HCT116 (cell line): ENCODE measurements at regions not wholly inside any gene's neighbourhood (a gene's known extent, or its start where the extent isn't known, plus 50 kb on each side); places are given as distances from the start of the nearest gene placed in this dataset.

ENCODE experiments used
- ATAC-seq: fragments of 200-7000 bp; cut with Tn5 transposase; 2 replicates; pipeline ENCODE4 v1.9.1; 2020; ENCODE audit warnings: mild to moderate bottlenecking, moderate library complexity
- BruUV-seq: library from RNA; stranded (reverse); fragments of 400-500 nt; replicated peaks from 2 replicates; lab custom pipeline; 2021; lab: Mats Ljungman, UMichigan
- CTCF ChIA-PET: fragments of 300-600 bp; sonication (Branson Sonifier 250); formaldehyde crosslinking; loops from one replicate; lab custom pipeline; 2021; ENCODE audit warnings: antibody characterized with exemption; lab: Charles Lee
- POLR2A ChIA-PET: fragments of 300-600, 350-600 bp; sonication (Branson Sonifier 250); formaldehyde crosslinking; loops from one replicate; lab custom pipeline; 2021; ENCODE audit warnings: antibody characterized with exemption; lab: Charles Lee
- RAD21 ChIA-PET, 2 experiments: fragments of 300-600 bp; sonication (Branson Sonifier 250); formaldehyde crosslinking; loops; one replicate each; lab custom pipeline; 2023; ENCODE audit warnings: low total read pairs in 2 of 2; ENCODE audit not compliant: uncharacterized antibody in 2 of 2, unreplicated experiment in 2 of 2, low non-redundant PET in 1 of 2; lab: Charles Lee
- DNase-seq: peaks from one replicate; pipeline ENCODE4 v3.0.0-alpha.2; 2010; ENCODE audit warnings: low read depth, low spot score
- H2AFZ ChIP-seq: fragments of 200-600 bp; shearing (Covaris generic), sonication (generic); 2 replicates; pipeline ENCODE4 v1.6.1; 2017; ENCODE audit warnings: low read depth, mixed run types, mixed read lengths, antibody characterized with exemption, low read length; ENCODE audit not compliant: poor library complexity, severe bottlenecking
- H3K27ac ChIP-seq: 2 replicates; pipeline ENCODE4 v1.5.1; 2012; ENCODE audit warnings: low read depth, low read length
- H3K27me3 ChIP-seq: fragments of 200-600 bp; sonication (generic); 2 replicates; pipeline ENCODE4 v1.6.1; 2016; ENCODE audit warnings: mixed run types, low read length, mixed read lengths; ENCODE audit not compliant: insufficient read depth
- H3K36me3 ChIP-seq, 2 experiments: fragments of 200-500 bp in 1 of 2; fragments of 200-600 bp in 1 of 2; sonication (Bioruptor generic) in 1 of 2; sonication (generic) in 1 of 2; 2 replicates each; pipeline versions ENCODE4 v1.5.1 to v1.6.1; 2014 to 2016; ENCODE audit warnings: low read length in 2 of 2, inconsistent platforms in 1 of 2, mixed read lengths in 1 of 2, mixed run types in 1 of 2; ENCODE audit not compliant: insufficient read depth in 2 of 2, control insufficient read depth in 1 of 2
- H3K4me1 ChIP-seq, 2 experiments: fragments of 200-600 bp in 1 of 2; sonication (generic) in 1 of 2; 2 replicates each; pipeline versions ENCODE4 v1.5.1 to v1.6.1; 2012 to 2017; ENCODE audit warnings: low read length in 2 of 2, inconsistent platforms in 1 of 2, mild to moderate bottlenecking in 1 of 2, mixed read lengths in 1 of 2, mixed run types in 1 of 2, moderate library complexity in 1 of 2; ENCODE audit not compliant: insufficient read depth in 2 of 2, control insufficient read depth in 1 of 2
- H3K4me2 ChIP-seq: fragments of 200-600 bp; sonication (generic); 2 replicates; pipeline ENCODE4 v1.6.1; 2017; ENCODE audit warnings: mixed run types, low read length, mixed read lengths
- H3K4me3 ChIP-seq, 2 experiments: fragments of 200-600 bp in 1 of 2; sonication (generic) in 1 of 2; replicated peaks in 1 of 2; 2 replicates each; pipeline ENCODE4 v1.5.1; 2011 to 2016; ENCODE audit warnings: low read length in 2 of 2, control low read depth in 1 of 2, low read depth in 1 of 2, mild to moderate bottlenecking in 1 of 2, mixed read lengths in 1 of 2, mixed run types in 1 of 2
- H3K79me2 ChIP-seq: fragments of 200-600 bp; sonication (generic); 2 replicates; pipeline ENCODE4 v1.6.1; 2017; ENCODE audit warnings: mild to moderate bottlenecking, mixed run types, low read length, moderate library complexity, mixed read lengths; ENCODE audit not compliant: insufficient read depth
- H3K9ac ChIP-seq: fragments of 200-600 bp; sonication (generic); 2 replicates; pipeline ENCODE4 v1.6.1; 2016; ENCODE audit warnings: low read length, mixed read lengths
- H3K9me2 ChIP-seq: fragments of 200-600 bp; sonication (generic), shearing (Covaris generic); 2 replicates; pipeline ENCODE4 v1.6.1; 2017; ENCODE audit warnings: mixed run types, mild to moderate bottlenecking, moderate library complexity; ENCODE audit not compliant: insufficient read depth
- H3K9me3 ChIP-seq, 2 experiments: fragments of 200-500 bp in 1 of 2; fragments of 200-600 bp in 1 of 2; sonication (Bioruptor generic) in 1 of 2; sonication (generic) in 1 of 2; 2 replicates each; pipeline ENCODE4 v1.6.1; 2014 to 2017; ENCODE audit warnings: low read length in 2 of 2, mixed read lengths in 2 of 2, inconsistent platforms in 1 of 2, low read depth in 1 of 2, mild to moderate bottlenecking in 1 of 2, mixed run types in 1 of 2, moderate library complexity in 1 of 2; ENCODE audit not compliant: control insufficient read depth in 1 of 2, insufficient read depth in 1 of 2
- H4K20me1 ChIP-seq: fragments of 200-600 bp; sonication (generic), shearing (Covaris generic); 2 replicates; pipeline ENCODE4 v1.6.1; 2017; ENCODE audit warnings: mixed run types, mild to moderate bottlenecking, moderate library complexity; ENCODE audit not compliant: insufficient read depth
- ATF3 ChIP-seq: IDR thresholded peaks from 2 replicates; pipeline ENCODE4 v1.6.1; 2012
- CBX3 ChIP-seq: IDR thresholded peaks from 2 replicates; pipeline ENCODE4 v1.6.1; 2012; ENCODE audit warnings: low read depth
- CEBPB ChIP-seq: IDR thresholded peaks from 2 replicates; pipeline ENCODE4 v1.6.1; 2012; ENCODE audit warnings: low read depth
- CTCF ChIP-seq, 3 experiments: fragments of 200-600 bp in 1 of 3; sonication (generic) in 1 of 3; IDR thresholded peaks in 2 of 3; conservative IDR thresholded peaks in 1 of 3; 2 replicates each; pipeline ENCODE4 v1.5.1; 2012 to 2017; ENCODE audit warnings: low read depth in 2 of 3, low read length in 2 of 3, antibody characterized with exemption in 1 of 3, borderline replicate concordance in 1 of 3, control low read depth in 1 of 3, mild to moderate bottlenecking in 1 of 3, mixed read lengths in 1 of 3, mixed run types in 1 of 3, moderate library complexity in 1 of 3; ENCODE audit not compliant: insufficient read depth in 1 of 3
- EGR1 ChIP-seq: IDR thresholded peaks from 2 replicates; pipeline ENCODE4 v1.6.1; 2012; ENCODE audit warnings: low read depth
- ELF1 ChIP-seq: IDR thresholded peaks from 2 replicates; pipeline ENCODE4 v1.6.1; 2012; ENCODE audit warnings: low read depth, borderline replicate concordance
- EZH2phosphoT487 ChIP-seq: fragments of 200-600 bp; IDR thresholded peaks from 2 replicates; pipeline ENCODE4 v1.6.1; 2018; ENCODE audit warnings: antibody characterized with exemption, borderline replicate concordance
- FOSL1 ChIP-seq: IDR thresholded peaks from 2 replicates; pipeline ENCODE4 v1.6.1; 2012; ENCODE audit warnings: low read depth
- JUND ChIP-seq: IDR thresholded peaks from 2 replicates; pipeline ENCODE4 v1.6.1; 2012
- MAX ChIP-seq: IDR thresholded peaks from 2 replicates; pipeline ENCODE4 v1.6.1; 2012
- POLR2A ChIP-seq: IDR thresholded peaks from 2 replicates; pipeline ENCODE4 v1.7.0; 2011; ENCODE audit warnings: borderline replicate concordance; ENCODE audit not compliant: insufficient read depth, insufficient read length; ENCODE audit errors: extremely low read depth
- POLR2AphosphoS5 ChIP-seq: IDR thresholded peaks from 2 replicates; pipeline ENCODE4 v1.6.1; 2011; ENCODE audit warnings: mild to moderate bottlenecking, low read depth, low read length, moderate library complexity
- SIN3A ChIP-seq: IDR thresholded peaks from 2 replicates; pipeline ENCODE4 v1.6.1; 2012; ENCODE audit warnings: low read depth
- SP1 ChIP-seq: IDR thresholded peaks from 2 replicates; pipeline ENCODE4 v1.6.1; 2012; ENCODE audit warnings: low read depth
- SRF ChIP-seq: IDR thresholded peaks from 2 replicates; pipeline ENCODE4 v1.6.1; 2012; ENCODE audit warnings: low read depth
- TCF7L2 ChIP-seq: IDR thresholded peaks from 2 replicates; pipeline ENCODE4 v1.7.0; 2011; ENCODE audit warnings: borderline replicate concordance, inconsistent platforms; ENCODE audit not compliant: insufficient read depth, insufficient read length; ENCODE audit errors: extremely low read depth
- ZBTB33 ChIP-seq: IDR thresholded peaks from 2 replicates; pipeline ENCODE4 v1.6.1; 2011; ENCODE audit warnings: mild to moderate bottlenecking, low read length, moderate library complexity; ENCODE audit not compliant: insufficient replicate concordance; ENCODE audit errors: extremely low read depth
- ZNF274 ChIP-seq: fragments of 200-500 bp; sonication (Bioruptor generic); IDR thresholded peaks from 2 replicates; pipeline ENCODE4 v1.6.1; 2014; ENCODE audit warnings: mild to moderate bottlenecking, low read depth, low read length, inconsistent platforms
- intact Hi-C: fragments of 100-400 bp; cut with micrococcal nuclease; formaldehyde crosslinking; loops from 2 replicates; pipeline ENCODE4 v1.10.0; 2022

- CTCF ChIA-PET = interaction anchor here (3.6 kb wide), 1 partner anchor 14 kb away, joined by 14 read pairs; no protein-coding TSS in a partner anchor
- RAD21 ChIA-PET = no interaction called here
- no peak for DNase-seq
- Histone ChIP-seq H2AFZ (no peak overlapping the region), H3K4me3 (no peak overlapping the region), H4K20me1 (no peaks in the 10 kb centered on the region; the same call in 1 of the 2 replicates), H3K27me3 (peaks cover 48% of the 10 kb centered on the region), H3K79me2 (no peaks in the 10 kb centered on the region), H3K36me3 (no peaks in the 10 kb centered on the region), H3K9ac (no peak overlapping the region), H3K9me3 (no peaks in the 10 kb centered on the region), H3K27ac (no peak overlapping the region), H3K4me1 (no peaks in the 10 kb centered on the region), H3K9me2 (no peaks in the 10 kb centered on the region), H3K4me2 (no peak overlapping the region)
- BruUV-seq = no TSS peak
- intact Hi-C loops = no loop called here
- no peak for ATAC-seq
- TF ChIP-seq CTCF (IDR thresholded peaks at IDR 0.05 in 2 of 3, conservative IDR thresholded peaks at IDR 0.05 in 1 of 3; ENCODE audit: borderline replicate concordance in 1 of 3, insufficient read depth in 1 of 3, low read depth in 2 of 3, low read length in 2 of 3) (no peak), JUND (no peak), MAX (no peak), CEBPB (no peak), FOSL1 (no peak), SRF (no peak), EZH2phosphoT487 (no peak), EGR1 (no peak), POLR2AphosphoS5 (no peak), SIN3A (no peak), ELF1 (no peak), POLR2A (no peak), CBX3 (no peak), TCF7L2 (no peak), ZNF274 (no peak), SP1 (no peak), ATF3 (no peak), ZBTB33 (no peak)
- POLR2A ChIA-PET = no interaction called here
Observed at GRCh38 chr2:16019617-16020351, 79.4 kb downstream of the MYCN start.
